A549 (cell line): ENCODE measurements at regions not wholly inside any gene's neighbourhood (a gene's known extent, or its start where the extent isn't known, plus 50 kb on each side); places are given as distances from the start of the nearest gene placed in this dataset.

Experiments
- ATAC-seq, 2 experiments: fragments of 200-7000 bp in 1 of 2; fragments of >200 bp in 1 of 2; cut with Nextera tagmentation in 1 of 2; cut with Tn5 transposase in 1 of 2; 3 replicates each; pipeline versions ENCODE4 v1.8.0 to v1.9.1; 2018 to 2020; ENCODE audit warnings: mild to moderate bottlenecking in 1 of 2, moderate library complexity in 1 of 2
- CTCF ChIA-PET: fragments of 300-600 bp; sonication (Branson Sonifier 250); formaldehyde crosslinking; extraction: SDS; loops from one replicate; lab custom pipeline; 2021; ENCODE audit warnings: antibody characterized with exemption, inconsistent platforms; lab: Yijun Ruan, JAX
- POLR2A ChIA-PET: fragments of 350-600 bp; formaldehyde crosslinking; extraction: SDS; loops from one replicate; lab custom pipeline; 2021; ENCODE audit warnings: antibody characterized with exemption, inconsistent platforms; lab: Yijun Ruan, JAX
- DNase-seq, 2 experiments: peaks; one replicate each; pipeline versions ENCODE4 v3.0.0 to v3.0.0-alpha.2; 2011 to 2016; ENCODE audit warnings: low read depth in 1 of 2, low spot score in 1 of 2
- FAIRE-seq: peaks from 2 replicates; lab custom pipeline; 2011; peaks lifted over from hg19 to GRCh38; lab: Jason Lieb, UNC
- H3K27ac ChIP-seq, 2 experiments: fragments of >200 bp; sonication (Bioruptor Twin); formaldehyde crosslinking; 3 replicates each; pipeline ENCODE4 v1.5.1; 2016 to 2017
- H3K4me1 ChIP-seq: fragments of >200 bp; sonication (Bioruptor Twin); formaldehyde crosslinking; 3 replicates; pipeline ENCODE4 v1.6.1; 2016
- H3K4me2 ChIP-seq: fragments of >200 bp; sonication (Bioruptor Twin); formaldehyde crosslinking; 3 replicates; pipeline ENCODE4 v1.6.1; 2016
- H3K4me3 ChIP-seq: fragments of >200 bp; sonication (Bioruptor Twin); formaldehyde crosslinking; 3 replicates; pipeline ENCODE4 v1.5.1; 2016
- H3K9me3 ChIP-seq: fragments of >200 bp; sonication (Bioruptor Twin); formaldehyde crosslinking; 3 replicates; pipeline ENCODE4 v1.6.1; 2016
- CBX2 ChIP-seq: fragments of 200-600 bp; sonication (generic); IDR thresholded peaks from 2 replicates; pipeline ENCODE4 v1.6.1; 2016; ENCODE audit warnings: low read depth, mild to moderate bottlenecking, borderline replicate concordance
- CHD4 ChIP-seq: fragments of 200-600 bp; sonication (generic); IDR thresholded peaks from 2 replicates; pipeline ENCODE4 v1.6.1; 2016; ENCODE audit warnings: antibody characterized with exemption, mild to moderate bottlenecking, borderline replicate concordance
- EHF ChIP-seq: fragments of 250-450 bp; sonication (Bioruptor Pico); IDR thresholded peaks from 2 replicates; pipeline ENCODE4 v1.5.0; 2020; ENCODE audit warnings: mild to moderate bottlenecking
- EHMT2 ChIP-seq: fragments of 200-600 bp; sonication (generic); IDR thresholded peaks from 2 replicates; pipeline ENCODE4 v1.6.1; 2016; ENCODE audit warnings: antibody characterized with exemption, low read depth, mild to moderate bottlenecking, moderate library complexity
- EP300 ChIP-seq, 2 experiments: fragments of >200 bp; sonication (Bioruptor Twin); formaldehyde crosslinking; IDR thresholded peaks; 2 replicates in 1 of 2; 3 replicates in 1 of 2; pipeline ENCODE4 v1.6.1; 2016 to 2017
- FOXS1 ChIP-seq: fragments of 250-450 bp; sonication (Bioruptor Pico); IDR thresholded peaks from 2 replicates; pipeline ENCODE4 v1.5.0; 2020; ENCODE audit warnings: mild to moderate bottlenecking, moderate library complexity
- GATA3 ChIP-seq: IDR thresholded peaks from 2 replicates; pipeline ENCODE4 v1.6.1; 2012; ENCODE audit warnings: borderline replicate concordance
- HDAC2 ChIP-seq: fragments of 200-600 bp; sonication (generic); IDR thresholded peaks from 2 replicates; pipeline ENCODE4 v1.6.1; 2016
- HES2 ChIP-seq: fragments of >200 bp; sonication (Bioruptor Twin); formaldehyde crosslinking; IDR thresholded peaks from 2 replicates; pipeline ENCODE4 v1.6.1; 2016
- HEYL ChIP-seq: fragments of 250-450 bp; sonication (Bioruptor Pico); IDR thresholded peaks from 2 replicates; pipeline ENCODE4 v1.8.0; 2021; ENCODE audit warnings: mild to moderate bottlenecking, moderate library complexity
- HOXA7 ChIP-seq: fragments of 250-450 bp; sonication (Bioruptor Pico); IDR thresholded peaks from 2 replicates; pipeline ENCODE4 v1.5.0; 2020; ENCODE audit warnings: mild to moderate bottlenecking, moderate library complexity
- HOXB5 ChIP-seq: fragments of 250-450 bp; sonication (Bioruptor Pico); IDR thresholded peaks from 2 replicates; pipeline ENCODE4 v1.5.0; 2020; ENCODE audit warnings: mild to moderate bottlenecking, moderate library complexity
- KDM5A ChIP-seq: fragments of 200-600 bp; sonication (generic); IDR thresholded peaks from 2 replicates; pipeline ENCODE4 v1.6.1; 2016; ENCODE audit warnings: antibody characterized with exemption, mild to moderate bottlenecking
- MAFK ChIP-seq: fragments of 450-650 bp; IDR thresholded peaks from 2 replicates; pipeline ENCODE4 v1.6.1; 2014; ENCODE audit not compliant: partially characterized antibody
- MAZ ChIP-seq: fragments of 150-350 bp; IDR thresholded peaks from 2 replicates; pipeline ENCODE4 v1.6.1; 2014; ENCODE audit warnings: antibody characterized with exemption, low read depth, low read length, borderline replicate concordance
- MYC ChIP-seq: IDR thresholded peaks from 2 replicates; pipeline ENCODE4 v1.6.1; 2012; ENCODE audit warnings: mild to moderate bottlenecking, inconsistent platforms, low read length, improper control_type of control experiment, borderline replicate concordance
- NPAS2 ChIP-seq: fragments of 250-450 bp; sonication (Bioruptor Pico); IDR thresholded peaks from 2 replicates; pipeline ENCODE4 v1.8.0; 2022; ENCODE audit warnings: mild to moderate bottlenecking, moderate library complexity, borderline replicate concordance
- PBX3 ChIP-seq: IDR thresholded peaks from 2 replicates; pipeline ENCODE4 v1.6.1; 2012
- REST ChIP-seq: fragments of 200-600 bp; sonication (generic); IDR thresholded peaks from 2 replicates; pipeline ENCODE4 v1.6.1; 2016; ENCODE audit warnings: antibody characterized with exemption, mild to moderate bottlenecking, moderate library complexity
- RFX5 ChIP-seq: fragments of 450-650 bp; IDR thresholded peaks from 2 replicates; pipeline ENCODE4 v1.7.1; 2014; ENCODE audit warnings: antibody characterized with exemption, mild to moderate bottlenecking, moderate library complexity
- SMC3 ChIP-seq: fragments of >200 bp; sonication (Bioruptor Twin); formaldehyde crosslinking; IDR thresholded peaks from 3 replicates; pipeline ENCODE4 v1.6.1; 2018; ENCODE audit warnings: inconsistent platforms
- TP53 ChIP-seq: fragments of 250-450 bp; sonication (Bioruptor Pico); IDR thresholded peaks from 2 replicates; pipeline ENCODE4 v1.5.0; 2021; ENCODE audit warnings: mild to moderate bottlenecking, moderate library complexity
- WGBS: methylation state at CpG from one replicate; pipeline ENCODE4 v1.1.6; 2017; ENCODE audit errors: missing lambda C conversion rate; 5-methylcytosine and 5-hydroxymethylcytosine counted together
- TF ChIP-seq, protein P1 (sequence below): IDR thresholded peaks from 2 replicates; pipeline ENCODE4 v1.6.1; 2012

- TF ChIP-seq GATA3, result no peak
Observed at GRCh38 chr21:28106370-28106890, 886.2 kb downstream of the LTN1 start (continued).

DNA sequence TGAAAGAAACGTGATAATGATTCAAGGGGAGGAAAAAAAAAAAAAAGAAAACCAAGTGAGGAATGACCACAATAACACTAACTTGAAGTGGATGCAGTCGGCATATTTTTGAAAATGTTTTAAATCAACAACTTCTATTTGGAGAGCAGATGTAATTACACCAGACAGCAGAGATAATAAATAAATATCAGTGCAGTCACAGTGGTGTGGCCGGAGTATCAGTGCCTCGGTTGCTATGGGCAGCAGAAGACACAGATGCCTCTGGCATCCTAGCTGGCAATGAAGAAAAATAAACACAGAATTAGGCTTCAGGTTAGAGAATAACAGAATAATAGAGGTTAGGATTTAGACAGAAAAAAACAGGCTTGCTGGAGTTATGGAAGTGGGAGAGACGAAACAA lies 888.3 kb downstream of the LTN1 start:
- Histone ChIP-seq H3K27ac (no peak overlapping the region), H3K4me1 (no peaks in the 10 kb centered on the region), H3K4me3 (no peak overlapping the region), H3K4me2 (no peak overlapping the region), H3K9me3 (no peaks in the 10 kb centered on the region)
- ChIA-PET POLR2A (no interaction called here), CTCF (no interaction called here)
- DNase-seq, result no peak
- 14% methylated on average over 5 of the region's 5 CpGs for WGBS
- no peak for FAIRE-seq
- ATAC-seq, result no peak
- TF ChIP-seq SMC3 (no peak), FOXS1 (no peak), HOXA7 (CRISPR knock-in tag) (no peak), TP53 (CRISPR knock-in tag) (no peak), PBX3 (no peak), CHD4 (no peak), RFX5 (no peak), HOXB5 (CRISPR knock-in tag) (no peak), EP300 (IDR thresholded peaks at IDR 0.05) (no peak), MAFK (no peak)
- TF ChIP-seq, protein P1, sequence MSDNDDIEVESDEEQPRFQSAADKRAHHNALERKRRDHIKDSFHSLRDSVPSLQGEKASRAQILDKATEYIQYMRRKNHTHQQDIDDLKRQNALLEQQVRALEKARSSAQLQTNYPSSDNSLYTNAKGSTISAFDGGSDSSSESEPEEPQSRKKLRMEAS, result no peak

DNA sequence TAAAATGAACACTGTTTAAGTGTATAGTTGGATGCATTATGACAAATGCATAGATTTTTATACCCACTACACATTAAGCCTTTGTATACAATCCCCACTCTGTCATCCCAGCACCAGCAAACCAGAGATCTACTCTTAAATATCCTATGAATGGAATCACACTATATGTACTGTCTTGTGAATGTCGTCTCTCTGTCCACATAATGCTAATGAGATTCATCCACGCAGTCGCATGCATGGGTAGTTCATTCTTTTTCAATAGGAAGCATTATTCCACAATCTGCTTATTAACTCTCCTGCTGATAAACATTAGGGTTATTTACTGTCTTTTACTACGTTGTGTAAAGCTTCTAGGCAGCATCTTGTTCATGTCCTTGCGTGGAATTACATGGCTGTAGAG lies 892.3 kb downstream of the LTN1 start:
- H3K4me3 ChIP-seq, result no peak overlapping the region
- WGBS, result 26% methylated on average over 5 of the region's 5 CpGs
- TF ChIP-seq CBX2 (no peak), HEYL (CRISPR knock-in tag) (no peak), REST (no peak), KDM5A (no peak), RFX5 (no peak)
- TF ChIP-seq, all 56 proteins: peak for 0
- DNase-seq (no peak), ATAC-seq (no peak), FAIRE-seq (no peak)
- CTCF ChIA-PET, result no interaction called here
- H3K9me3 ChIP-seq, result no peaks in the 10 kb centered on the region
- POLR2A ChIA-PET, result no interaction called here
- no peak overlapping the region for H3K4me2 ChIP-seq
- no peaks in the 10 kb centered on the region for H3K4me1 ChIP-seq
- no peak overlapping the region for H3K27ac ChIP-seq

GRCh38 chr21:28099001-28099705 lies 893.5 kb downstream of the LTN1 start:
- POLR2A ChIA-PET, result no interaction called here
- CTCF ChIA-PET, result no interaction called here

More at GRCh38 chr21:28099001-28099705, 893.5 kb downstream of the LTN1 start:
- no peak overlapping the region for H3K4me3 ChIP-seq
- ATAC-seq (no peak), FAIRE-seq (no peak), DNase-seq (no peak)
- H3K9me3 ChIP-seq, result no peaks in the 10 kb centered on the region
- H3K27ac ChIP-seq, result no peak overlapping the region
- no peak overlapping the region for H3K4me2 ChIP-seq
- TF ChIP-seq HES2 (no peak), EHMT2 (no peak), MYC (no peak), HEYL (CRISPR knock-in tag) (no peak), MAZ (no peak), CHD4 (no peak), HDAC2 (no peak), EHF (CRISPR knock-in tag) (no peak), NPAS2 (no peak)
- no peaks in the 10 kb centered on the region for H3K4me1 ChIP-seq
- WGBS, result 28% methylated on average over 6 of the region's 6 CpGs
